ENCODE measurements at regions not wholly inside any gene's neighbourhood (a gene's known extent, or its start where the extent isn't known, plus 50 kb on each side); places are given as distances from the start of the nearest gene placed in this dataset.

- TF ChIP-seq CSRNP2 (CRISPR knock-in tag; conservative IDR thresholded peaks at IDR 0.05; ENCODE audit: low read depth): no peak
- TF ChIP-seq GABPB1 (CRISPR knock-in tag; IDR thresholded peaks at IDR 0.05): no peak
- no peak for TF ChIP-seq CCDC6 (CRISPR knock-in tag; IDR thresholded peaks at IDR 0.05)
- TF ChIP-seq KLF6 (CRISPR knock-in tag; IDR thresholded peaks at IDR 0.05): no peak
- TF ChIP-seq TBX2 (CRISPR knock-in tag; IDR thresholded peaks at IDR 0.05; ENCODE audit: borderline replicate concordance): no peak
These were observed 108.9 kb upstream of the CLMP start (continued) for GRCh38 chr11:123303924-123304323.

GRCh38 chr11:123302751-123303195 is 107.7 kb upstream of the CLMP start:
- CTCF ChIA-PET (ENCODE audit: low intra/inter-chr PET ratio, low total read pairs): interaction anchor here (2.2 kb wide), 1 partner anchor 175 kb away, joined by 21 read pairs; no protein-coding TSS in a partner anchor
- no peak overlapping the region for H2AFZ ChIP-seq (ENCODE audit: low read length)
- no peak overlapping the region for H3K4me3 ChIP-seq (replicated peaks in 1 of 3; ENCODE audit: insufficient read depth in 1 of 3, low read depth in 2 of 3, low read length in 3 of 3)
- FAIRE-seq: no peak
- intact Hi-C loops (cut with micrococcal nuclease; ENCODE audit: unreplicated experiment) (no loop called here), in situ Hi-C loops (cut with HindIII; ENCODE audit: extremely low pct_ligation_motif_present, low pct_unique_long_range_greater_than_20kb) (loop anchor here (5.0 kb wide), 1 partner anchor 175 kb away; no protein-coding TSS in a partner anchor)
- H3K9me3 ChIP-seq (ENCODE audit: low read length): no peaks in the 10 kb centered on the region
- no peak for DNase-seq (ENCODE audit: low spot score)
- H3K79me2 ChIP-seq (ENCODE audit: insufficient read depth, low read length): no peaks in the 10 kb centered on the region
- H3K27ac ChIP-seq (ENCODE audit: extremely low read length, insufficient read depth, low read length): no peak overlapping the region
- H3K4me1 ChIP-seq (ENCODE audit: insufficient read depth, low read length): no peaks in the 10 kb centered on the region
- ATAC-seq: no peak
- no peaks in the 10 kb centered on the region for H3K36me3 ChIP-seq (replicated peaks in 1 of 2; ENCODE audit: control insufficient read depth in 1 of 2, insufficient read depth in 2 of 2, low read length in 2 of 2)
- TF ChIP-seq ZKSCAN5 (CRISPR knock-in tag; IDR thresholded peaks at IDR 0.05): no peak
- TF ChIP-seq KDM2A (CRISPR knock-in tag; IDR thresholded peaks at IDR 0.05; ENCODE audit: borderline replicate concordance, low read depth): no peak
- no peak for TF ChIP-seq RXRA (CRISPR knock-in tag; IDR thresholded peaks at IDR 0.05)
- no peak for TF ChIP-seq ZC3H4 (CRISPR knock-in tag; IDR thresholded peaks at IDR 0.05; ENCODE audit: borderline replicate concordance)
- TF ChIP-seq ZFP36L1 (CRISPR knock-in tag; IDR thresholded peaks at IDR 0.05): no peak
- no peak for TF ChIP-seq ZNF503 (CRISPR knock-in tag; IDR thresholded peaks at IDR 0.05)
- TF ChIP-seq GPN1 (CRISPR knock-in tag; IDR thresholded peaks at IDR 0.05; ENCODE audit: borderline replicate concordance): no peak
- no peak for TF ChIP-seq ZNF543 (CRISPR knock-in tag; IDR thresholded peaks at IDR 0.05)
- peaks cover 4 to 53% of the 10 kb centered on the region in 2 experiments; a peak in 3 of 5 replicates for H3K27me3 ChIP-seq (ENCODE audit: control insufficient read depth in 1 of 2, insufficient read depth in 2 of 2, low read length in 2 of 2)
- H3K9ac ChIP-seq (ENCODE audit: insufficient read depth, low read depth, low read length): no peak overlapping the region
- no peak overlapping the region for H3K4me2 ChIP-seq (ENCODE audit: low read depth, low read length)
- no peaks in the 10 kb centered on the region for H4K20me1 ChIP-seq (ENCODE audit: insufficient read depth, low read length)
- POLR2A ChIA-PET: no interaction called here
- no TSS peak for BruUV-seq (replicated peaks)
- WGBS (ENCODE audit: low lambda C conversion rate): 25% methylated on average over 8 of the region's 8 CpGs

All from HepG2 (cell line).